ENCODE measurements at regions not wholly inside any gene's neighbourhood (a gene's known extent, or its start where the extent isn't known, plus 50 kb on each side); places are given as distances from the start of the nearest gene placed in this dataset.
"Not testable (repeated sequence)": the region's sequence is repeated elsewhere in the genome, so short reads cannot be mapped to it uniquely, and the experiment has no call there.

- Histone ChIP-seq H3K9me3 (ENCODE audit: control insufficient read depth, insufficient read depth, low read length) (0 out of 2 replicates have a peak, but pooled peaks cover 3% of the 10 kb centered on the region), H3K27me3 (ENCODE audit: control insufficient read depth, insufficient read depth, low read length) (no peaks in the 10 kb centered on the region), H3K4me3 (ENCODE audit: low read depth, low read length) (no peak overlapping the region), H3K36me3 (ENCODE audit: control insufficient read depth, insufficient read depth, low read length) (no peaks in the 10 kb centered on the region), H3K27ac (ENCODE audit: low read depth, low read length) (no peak overlapping the region), H3K4me1 (ENCODE audit: control insufficient read depth, insufficient read depth, low read length) (no peaks in the 10 kb centered on the region), H3K9ac (ENCODE audit: low read depth, low read length) (no peak overlapping the region)
Measured at GRCh38 chr2:175256806-175257585, 75.5 kb upstream of the ATP5MC3 start.

- not testable (repeated sequence) for H3K27ac ChIP-seq (ENCODE audit: low read depth, low read length); H3K27me3 ChIP-seq (ENCODE audit: control insufficient read depth, insufficient read depth, low read length); H3K9ac ChIP-seq (ENCODE audit: low read depth, low read length); H3K9me3 ChIP-seq (ENCODE audit: control insufficient read depth, insufficient read depth, low read length); H3K4me1 ChIP-seq (ENCODE audit: control insufficient read depth, insufficient read depth, low read length); H3K36me3 ChIP-seq (ENCODE audit: control insufficient read depth, insufficient read depth, low read length); H3K4me3 ChIP-seq (ENCODE audit: low read depth, low read length)
Measured at GRCh38 chr2:175256391-175256790, 74.9 kb upstream of the ATP5MC3 start.

- Histone ChIP-seq H3K27ac (ENCODE audit: low read depth, low read length) (no peak overlapping the region), H3K9ac (ENCODE audit: low read depth, low read length) (no peak overlapping the region), H3K27me3 (ENCODE audit: control insufficient read depth, insufficient read depth, low read length) (no peaks in the 10 kb centered on the region), H3K9me3 (ENCODE audit: control insufficient read depth, insufficient read depth, low read length) (0 out of 2 replicates have a peak, but pooled peaks cover 3% of the 10 kb centered on the region), H3K4me1 (ENCODE audit: control insufficient read depth, insufficient read depth, low read length) (no peaks in the 10 kb centered on the region), H3K36me3 (ENCODE audit: control insufficient read depth, insufficient read depth, low read length) (no peaks in the 10 kb centered on the region), H3K4me3 (ENCODE audit: low read depth, low read length) (no peak overlapping the region)
Measured at GRCh38 chr2:175253871-175254270, 72.4 kb upstream of the ATP5MC3 start.

- Histone ChIP-seq H3K27me3 (ENCODE audit: control insufficient read depth, insufficient read depth, low read length) (no peaks in the 10 kb centered on the region), H3K27ac (ENCODE audit: low read depth, low read length) (no peak overlapping the region), H3K9me3 (ENCODE audit: control insufficient read depth, insufficient read depth, low read length) (no peaks in the 10 kb centered on the region), H3K4me3 (ENCODE audit: low read depth, low read length) (no peak overlapping the region), H3K9ac (ENCODE audit: low read depth, low read length) (no peak overlapping the region), H3K36me3 (ENCODE audit: control insufficient read depth, insufficient read depth, low read length) (no peaks in the 10 kb centered on the region), H3K4me1 (ENCODE audit: control insufficient read depth, insufficient read depth, low read length) (no peaks in the 10 kb centered on the region)
Measured at GRCh38 chr2:175251425-175252041, 70.0 kb upstream of the ATP5MC3 start.

- H3K9ac ChIP-seq (ENCODE audit: low read depth, low read length) = no peak overlapping the region
- H3K27me3 ChIP-seq (ENCODE audit: control insufficient read depth, insufficient read depth, low read length) = no peaks in the 10 kb centered on the region
- no peak overlapping the region for H3K4me3 ChIP-seq (ENCODE audit: low read depth, low read length)
- no peaks in the 10 kb centered on the region for H3K36me3 ChIP-seq (ENCODE audit: control insufficient read depth, insufficient read depth, low read length)
- H3K4me1 ChIP-seq (ENCODE audit: control insufficient read depth, insufficient read depth, low read length) = no peaks in the 10 kb centered on the region
- H3K9me3 ChIP-seq (ENCODE audit: control insufficient read depth, insufficient read depth, low read length) = no peaks in the 10 kb centered on the region
- no peak overlapping the region for H3K27ac ChIP-seq (ENCODE audit: low read depth, low read length)
Measured at GRCh38 chr2:175247159-175247558, 65.6 kb upstream of the ATP5MC3 start.

GRCh38 chr2:175244697-175245096 is 63.2 kb upstream of the ATP5MC3 start:
- H3K27me3 ChIP-seq (ENCODE audit: control insufficient read depth, insufficient read depth, low read length) = no peaks in the 10 kb centered on the region
- H3K27ac ChIP-seq (ENCODE audit: low read depth, low read length) = no peak overlapping the region
- H3K9ac ChIP-seq (ENCODE audit: low read depth, low read length) = no peak overlapping the region
- H3K9me3 ChIP-seq (ENCODE audit: control insufficient read depth, insufficient read depth, low read length) = 0 out of 2 replicates have a peak, but pooled peaks cover under 1% of the 10 kb centered on the region
- H3K4me3 ChIP-seq (ENCODE audit: low read depth, low read length) = no peak overlapping the region
- no peaks in the 10 kb centered on the region for H3K4me1 ChIP-seq (ENCODE audit: control insufficient read depth, insufficient read depth, low read length)
- H3K36me3 ChIP-seq (ENCODE audit: control insufficient read depth, insufficient read depth, low read length) = no peaks in the 10 kb centered on the region

- no peak overlapping the region for H3K27ac ChIP-seq (ENCODE audit: low read depth, low read length)
- no peaks in the 10 kb centered on the region for H3K36me3 ChIP-seq (ENCODE audit: control insufficient read depth, insufficient read depth, low read length)
- no peaks in the 10 kb centered on the region for H3K27me3 ChIP-seq (ENCODE audit: control insufficient read depth, insufficient read depth, low read length)
- H3K9me3 ChIP-seq (ENCODE audit: control insufficient read depth, insufficient read depth, low read length) = peaks cover 10% of the 10 kb centered on the region; the same call in 1 of the 2 replicates
- no peaks in the 10 kb centered on the region for H3K4me1 ChIP-seq (ENCODE audit: control insufficient read depth, insufficient read depth, low read length)
- no peak overlapping the region for H3K4me3 ChIP-seq (ENCODE audit: low read depth, low read length)
- no peak overlapping the region for H3K9ac ChIP-seq (ENCODE audit: low read depth, low read length)
Measured at GRCh38 chr2:175241691-175242090, 60.2 kb upstream of the ATP5MC3 start.

GRCh38 chr2:175240033-175240432 is 58.5 kb upstream of the ATP5MC3 start:
- not testable (repeated sequence) for H3K27me3 ChIP-seq (ENCODE audit: control insufficient read depth, insufficient read depth, low read length); H3K9ac ChIP-seq (ENCODE audit: low read depth, low read length); H3K27ac ChIP-seq (ENCODE audit: low read depth, low read length); H3K4me1 ChIP-seq (ENCODE audit: control insufficient read depth, insufficient read depth, low read length); H3K36me3 ChIP-seq (ENCODE audit: control insufficient read depth, insufficient read depth, low read length); H3K4me3 ChIP-seq (ENCODE audit: low read depth, low read length)
- H3K9me3 ChIP-seq (ENCODE audit: control insufficient read depth, insufficient read depth, low read length) = peaks cover 10% of the 10 kb centered on the region; the same call in 1 of the 2 replicates

GRCh38 chr2:175236930-175237329 is 55.4 kb upstream of the ATP5MC3 start:
- H3K4me1 ChIP-seq (ENCODE audit: control insufficient read depth, insufficient read depth, low read length) = no peaks in the 10 kb centered on the region
- H3K4me3 ChIP-seq (ENCODE audit: low read depth, low read length) = no peak overlapping the region
- no peaks in the 10 kb centered on the region for H3K27me3 ChIP-seq (ENCODE audit: control insufficient read depth, insufficient read depth, low read length)
- no peak overlapping the region for H3K27ac ChIP-seq (ENCODE audit: low read depth, low read length)
- H3K9me3 ChIP-seq (ENCODE audit: control insufficient read depth, insufficient read depth, low read length) = peaks cover 10% of the 10 kb centered on the region; the same call in 1 of the 2 replicates
- H3K36me3 ChIP-seq (ENCODE audit: control insufficient read depth, insufficient read depth, low read length) = no peaks in the 10 kb centered on the region
- H3K9ac ChIP-seq (ENCODE audit: low read depth, low read length) = no peak overlapping the region

- Histone ChIP-seq H3K27me3 (ENCODE audit: control insufficient read depth, insufficient read depth, low read length) (no peaks in the 10 kb centered on the region), H3K27ac (ENCODE audit: low read depth, low read length) (no peak overlapping the region), H3K4me3 (ENCODE audit: low read depth, low read length) (no peak overlapping the region), H3K9ac (ENCODE audit: low read depth, low read length) (no peak overlapping the region), H3K36me3 (ENCODE audit: control insufficient read depth, insufficient read depth, low read length) (no peaks in the 10 kb centered on the region), H3K4me1 (ENCODE audit: control insufficient read depth, insufficient read depth, low read length) (no peaks in the 10 kb centered on the region), H3K9me3 (ENCODE audit: control insufficient read depth, insufficient read depth, low read length) (peaks cover 9% of the 10 kb centered on the region; the same call in 1 of the 2 replicates)
Measured at GRCh38 chr2:175234650-175235049, 53.1 kb upstream of the ATP5MC3 start.

GRCh38 chr2:175234153-175234552 is 52.6 kb upstream of the ATP5MC3 start:
- no peak overlapping the region for H3K4me3 ChIP-seq (ENCODE audit: low read depth, low read length)
- H3K36me3 ChIP-seq (ENCODE audit: control insufficient read depth, insufficient read depth, low read length) = no peaks in the 10 kb centered on the region
- peaks cover 6% of the 10 kb centered on the region; the same call in 1 of the 2 replicates for H3K9me3 ChIP-seq (ENCODE audit: control insufficient read depth, insufficient read depth, low read length)
- H3K9ac ChIP-seq (ENCODE audit: low read depth, low read length) = no peak overlapping the region
- H3K4me1 ChIP-seq (ENCODE audit: control insufficient read depth, insufficient read depth, low read length) = no peaks in the 10 kb centered on the region
- H3K27ac ChIP-seq (ENCODE audit: low read depth, low read length) = no peak overlapping the region
- no peaks in the 10 kb centered on the region for H3K27me3 ChIP-seq (ENCODE audit: control insufficient read depth, insufficient read depth, low read length)
